Type B pancreatic cell (in vitro differentiated cells): ENCODE measurements at regions not wholly inside any gene's neighbourhood (a gene's known extent, or its start where the extent isn't known, plus 50 kb on each side); places are given as distances from the start of the nearest gene placed in this dataset.

ENCODE experiments used
- DNase-seq: peaks from one replicate; pipeline ENCODE4 v3.0.0; 2021; ENCODE audit warnings: mixed read lengths; ENCODE audit not compliant: unreplicated experiment; ENCODE audit errors: extremely low spot score
- H3K27ac Mint-ChIP-seq: 2 replicates; pipeline ENCODE4 v1.8.0; 2021; ENCODE audit warnings: mild to moderate bottlenecking, mixed read lengths
- H3K27me3 Mint-ChIP-seq: 2 replicates; pipeline ENCODE4 v1.8.0; 2021; ENCODE audit warnings: mixed read lengths
- H3K36me3 Mint-ChIP-seq: 2 replicates; pipeline ENCODE4 v1.8.0; 2021; ENCODE audit warnings: mixed read lengths
- H3K4me1 Mint-ChIP-seq: one replicate; pipeline ENCODE4 v1.8.0; 2021; ENCODE audit warnings: mixed read lengths; ENCODE audit not compliant: unreplicated experiment
- H3K4me3 Mint-ChIP-seq: 2 replicates; pipeline ENCODE4 v1.8.0; 2021; ENCODE audit warnings: mild to moderate bottlenecking, mixed read lengths
- H3K9me3 Mint-ChIP-seq: 2 replicates; pipeline ENCODE4 v1.8.0; 2021; ENCODE audit warnings: mixed read lengths
- CTCF ChIP-seq: fragments of 200-600 bp; sonication (generic); conservative IDR thresholded peaks from 2 replicates; pipeline ENCODE4 v1.5.0; 2021; ENCODE audit warnings: antibody characterized with exemption, mild to moderate bottlenecking

GRCh38 chr9:2288309-2288708 lies 273.2 kb downstream of the SMARCA2 start:
- no peaks in the 10 kb centered on the region for H3K36me3 Mint-ChIP-seq
- H3K27me3 Mint-ChIP-seq = no peaks in the 10 kb centered on the region
- no peak overlapping the region for H3K27ac Mint-ChIP-seq
- no peak overlapping the region for H3K4me3 Mint-ChIP-seq
- H3K9me3 Mint-ChIP-seq = peaks cover 9% of the 10 kb centered on the region
- DNase-seq = no peak
- H3K4me1 Mint-ChIP-seq = peaks cover 46% of the 10 kb centered on the region
- TF ChIP-seq CTCF = no peak

GRCh38 chr9:2289263-2289662 lies 274.1 kb downstream of the SMARCA2 start:
- H3K27ac Mint-ChIP-seq = no peak overlapping the region
- no peak for DNase-seq
- no peaks in the 10 kb centered on the region for H3K36me3 Mint-ChIP-seq
- H3K9me3 Mint-ChIP-seq = peaks cover 9% of the 10 kb centered on the region
- no peak for TF ChIP-seq CTCF
- peaks cover 50% of the 10 kb centered on the region for H3K4me1 Mint-ChIP-seq
- no peak overlapping the region for H3K4me3 Mint-ChIP-seq
- no peaks in the 10 kb centered on the region for H3K27me3 Mint-ChIP-seq

- H3K27ac Mint-ChIP-seq = no peak overlapping the region
- DNase-seq = no peak
- H3K4me1 Mint-ChIP-seq = peaks cover 50% of the 10 kb centered on the region
- H3K9me3 Mint-ChIP-seq = peaks cover 9% of the 10 kb centered on the region
- H3K27me3 Mint-ChIP-seq = no peaks in the 10 kb centered on the region
- no peak overlapping the region for H3K4me3 Mint-ChIP-seq
- H3K36me3 Mint-ChIP-seq = no peaks in the 10 kb centered on the region
- no peak for TF ChIP-seq CTCF
These were observed 275.2 kb downstream of the SMARCA2 start for GRCh38 chr9:2290382-2290781.

- H3K9me3 Mint-ChIP-seq = peaks cover 5% of the 10 kb centered on the region
- no peak for DNase-seq
- no peaks in the 10 kb centered on the region for H3K27me3 Mint-ChIP-seq
- peak overlapping the region; percentile 25 for H3K4me3 Mint-ChIP-seq
- no peak for TF ChIP-seq CTCF
- H3K4me1 Mint-ChIP-seq = peaks cover 36% of the 10 kb centered on the region
- H3K27ac Mint-ChIP-seq = peak overlapping the region; percentile 92
- H3K36me3 Mint-ChIP-seq = no peaks in the 10 kb centered on the region
These were observed 277.0 kb downstream of the SMARCA2 start for GRCh38 chr9:2291980-2292704.

GRCh38 chr9:2292733-2293132 lies 277.6 kb downstream of the SMARCA2 start:
- no peak for DNase-seq
- Mint-ChIP-seq H3K27me3 (no peaks in the 10 kb centered on the region), H3K36me3 (no peaks in the 10 kb centered on the region), H3K4me3 (peak overlapping the region; percentile 25), H3K4me1 (peaks cover 33% of the 10 kb centered on the region), H3K27ac (peak overlapping the region; percentile 92), H3K9me3 (peaks cover 5% of the 10 kb centered on the region)
- TF ChIP-seq CTCF = no peak
